H9 (cell line): ENCODE measurements at regions not wholly inside any gene's neighbourhood (a gene's known extent, or its start where the extent isn't known, plus 50 kb on each side); places are given as distances from the start of the nearest gene placed in this dataset.

Experiments
- DNase-seq: peaks from one replicate; pipeline ENCODE4 v3.0.0-alpha.2; 2017
- H2AFZ ChIP-seq: one replicate; pipeline ENCODE4 v1.6.1; 2013; ENCODE audit warnings: mild to moderate bottlenecking, low read length, control low read depth, moderate library complexity
- H2AK5ac ChIP-seq: 2 replicates; pipeline ENCODE4 v1.6.1; 2013; ENCODE audit warnings: low read length, control low read depth, mixed read lengths; ENCODE audit not compliant: insufficient read length
- H2BK120ac ChIP-seq: one replicate; pipeline ENCODE4 v1.6.1; 2013; ENCODE audit warnings: low read depth, mild to moderate bottlenecking, low read length, control low read depth, inconsistent platforms; ENCODE audit not compliant: poor library complexity, severe bottlenecking
- H2BK12ac ChIP-seq: 2 replicates; pipeline ENCODE4 v1.6.1; 2013; ENCODE audit warnings: low read length, control low read depth, mixed read lengths, low read depth; ENCODE audit not compliant: insufficient read length
- H2BK15ac ChIP-seq: 2 replicates; pipeline ENCODE4 v1.6.1; 2013; ENCODE audit warnings: low read depth, low read length, control low read depth
- H2BK20ac ChIP-seq: one replicate; pipeline ENCODE4 v1.6.1; 2013; ENCODE audit warnings: low read depth, mild to moderate bottlenecking, low read length, control low read depth, inconsistent platforms; ENCODE audit not compliant: poor library complexity, severe bottlenecking
- H2BK5ac ChIP-seq: 2 replicates; pipeline ENCODE4 v1.6.1; 2013; ENCODE audit warnings: low read length, control low read depth, mixed read lengths; ENCODE audit not compliant: insufficient read length
- H3K14ac ChIP-seq: 2 replicates; pipeline ENCODE4 v1.6.1; 2013; ENCODE audit warnings: low read length, control low read depth; ENCODE audit not compliant: insufficient read depth
- H3K18ac ChIP-seq: 2 replicates; pipeline ENCODE4 v1.6.1; 2013; ENCODE audit warnings: low read depth, mild to moderate bottlenecking, mixed read lengths, low read length, control low read depth; ENCODE audit not compliant: insufficient read length
- H3K23ac ChIP-seq: 2 replicates; pipeline ENCODE4 v1.6.1; 2013; ENCODE audit warnings: low read length, control low read depth, mixed read lengths, low read depth; ENCODE audit not compliant: insufficient read length
- H3K23me2 ChIP-seq: 2 replicates; pipeline ENCODE4 v1.6.1; 2013; ENCODE audit warnings: low read depth, mild to moderate bottlenecking, mixed read lengths, low read length, control low read depth; ENCODE audit not compliant: insufficient read length, poor library complexity, severe bottlenecking
- H3K27ac ChIP-seq: 2 replicates; pipeline ENCODE4 v1.5.1; 2013; ENCODE audit warnings: low read length, control low read depth, mixed read lengths, low read depth; ENCODE audit not compliant: insufficient read length
- H3K27me3 ChIP-seq: 2 replicates; pipeline ENCODE4 v1.6.1; 2013; ENCODE audit warnings: low read length, control low read depth, inconsistent platforms; ENCODE audit not compliant: insufficient read depth
- H3K4ac ChIP-seq: 2 replicates; pipeline ENCODE4 v1.6.1; 2013; ENCODE audit warnings: low read depth, mild to moderate bottlenecking, control low read depth, inconsistent platforms, low read length, moderate library complexity
- H3K4me1 ChIP-seq: 2 replicates; pipeline ENCODE4 v1.6.1; 2013; ENCODE audit warnings: low read length, control low read depth, inconsistent platforms; ENCODE audit not compliant: insufficient read depth
- H3K4me2 ChIP-seq: 2 replicates; pipeline ENCODE4 v1.6.1; 2013; ENCODE audit warnings: low read length, control low read depth, mixed read lengths; ENCODE audit not compliant: insufficient read length, insufficient read depth
- H3K56ac ChIP-seq: 2 replicates; pipeline ENCODE4 v1.6.1; 2013; ENCODE audit warnings: low read depth, mild to moderate bottlenecking, mixed read lengths, low read length, control low read depth; ENCODE audit not compliant: insufficient read length
- H3K79me1 ChIP-seq: 2 replicates; pipeline ENCODE4 v1.6.1; 2013; ENCODE audit warnings: low read depth, mild to moderate bottlenecking, moderate library complexity, low read length, control low read depth, inconsistent platforms; ENCODE audit not compliant: insufficient read depth, poor library complexity, severe bottlenecking
- H3K79me2 ChIP-seq: 2 replicates; pipeline ENCODE4 v1.6.1; 2013; ENCODE audit warnings: low read length, control low read depth, inconsistent platforms; ENCODE audit not compliant: insufficient read depth
- H3K9ac ChIP-seq: 2 replicates; pipeline ENCODE4 v1.6.1; 2013; ENCODE audit warnings: low read length, control low read depth, mixed read lengths; ENCODE audit not compliant: insufficient read length; ENCODE audit errors: extremely low read depth
- H3K9me3 ChIP-seq: one replicate; pipeline ENCODE4 v1.6.1; 2013; ENCODE audit warnings: low read depth, low read length, inconsistent platforms; ENCODE audit not compliant: control insufficient read depth
- H3T11ph ChIP-seq: one replicate; pipeline ENCODE4 v1.6.1; 2013; ENCODE audit warnings: mild to moderate bottlenecking, low read length, control low read depth, inconsistent platforms
- H4K20me1 ChIP-seq: one replicate; pipeline ENCODE4 v1.6.1; 2013; ENCODE audit not compliant: control insufficient read depth, insufficient read length, insufficient read depth
- H4K5ac ChIP-seq: 2 replicates; pipeline ENCODE4 v1.6.1; 2013; ENCODE audit warnings: low read depth, mild to moderate bottlenecking, mixed read lengths, low read length, control low read depth; ENCODE audit not compliant: insufficient read length
- H4K8ac ChIP-seq: replicated peaks from 2 replicates; pipeline ENCODE4 v1.6.1; 2013; ENCODE audit warnings: low read length, control low read depth, mixed read lengths, low read depth; ENCODE audit not compliant: insufficient read length
- H4K91ac ChIP-seq: 2 replicates; pipeline ENCODE4 v1.6.1; 2013; ENCODE audit warnings: low read depth, mild to moderate bottlenecking, moderate library complexity, mixed read lengths, low read length, control low read depth; ENCODE audit not compliant: insufficient read length
- H3K27ac Mint-ChIP-seq, 3 experiments: 2 replicates in 2 of 3; 3 replicates in 1 of 3; pipeline ENCODE4 v1.8.0; 2020 to 2021; ENCODE audit warnings: mixed read lengths in 3 of 3, mild to moderate bottlenecking in 1 of 3, moderate library complexity in 1 of 3
- H3K27me3 Mint-ChIP-seq: 2 replicates; pipeline ENCODE4 v1.8.0; 2021; ENCODE audit warnings: low read depth, mild to moderate bottlenecking, moderate library complexity, mixed read lengths
- H3K36me3 Mint-ChIP-seq, 3 experiments: 2 replicates in 2 of 3; 3 replicates in 1 of 3; pipeline ENCODE4 v1.8.0; 2020 to 2021; ENCODE audit warnings: low read depth in 3 of 3, mixed read lengths in 3 of 3; ENCODE audit not compliant: insufficient read depth in 1 of 3
- H3K4me1 Mint-ChIP-seq, 2 experiments: 2 replicates each; pipeline ENCODE4 v1.8.0; 2020; ENCODE audit warnings: mixed read lengths in 2 of 2
- H3K4me3 Mint-ChIP-seq, 2 experiments: 2 replicates in 1 of 2; 3 replicates in 1 of 2; pipeline ENCODE4 v1.8.0; 2020 to 2021; ENCODE audit warnings: mild to moderate bottlenecking in 2 of 2, mixed read lengths in 2 of 2, moderate library complexity in 1 of 2
- H3K9me3 Mint-ChIP-seq, 2 experiments: 2 replicates in 1 of 2; 3 replicates in 1 of 2; pipeline ENCODE4 v1.8.0; 2020; ENCODE audit warnings: mild to moderate bottlenecking in 2 of 2, mixed read lengths in 2 of 2, moderate library complexity in 1 of 2
- CTCF ChIP-seq: fragments of 200-600 bp; sonication (generic); conservative IDR thresholded peaks from 3 replicates; pipeline ENCODE4 v1.8.0; 2021; ENCODE audit warnings: antibody characterized with exemption, mild to moderate bottlenecking
- WGBS: extraction: QIAGEN DNeasy Blood & Tissue Kit; methylation state at CpG from one replicate; pipeline ENCODE4 v1.1.7; 2013; ENCODE audit warnings: missing lambda C conversion rate, low lambda C conversion rate, mixed read lengths; ENCODE audit not compliant: insufficient read length; ENCODE audit errors: extremely low coverage; 5-methylcytosine and 5-hydroxymethylcytosine counted together

- H4K8ac ChIP-seq = no peak overlapping the region
- no peaks in the 10 kb centered on the region for H3K79me2 ChIP-seq
- H3K23me2 ChIP-seq = no peaks in the 10 kb centered on the region
- Mint-ChIP-seq H3K4me3 (no peak overlapping the region), H3K27ac (no peak overlapping the region), H3K9me3 (peaks cover 8 to 12% of the 10 kb centered on the region in 2 experiments), H3K4me1 (peaks cover 4 to 5% of the 10 kb centered on the region in 2 experiments), H3K27me3 (peaks cover 7% of the 10 kb centered on the region), H3K36me3 (peaks cover 1 to 9% (median 7%) of the 10 kb centered on the region in 3 experiments; a peak in 5 of 7 replicates)
- no peak overlapping the region for H3K23ac ChIP-seq
- H2BK5ac ChIP-seq = no peak overlapping the region
- no peaks in the 10 kb centered on the region for H4K20me1 ChIP-seq
- no peak overlapping the region for H4K91ac ChIP-seq
- no peak overlapping the region for H2BK15ac ChIP-seq
- no peak overlapping the region for H3K56ac ChIP-seq
- no peak overlapping the region for H3T11ph ChIP-seq
- H3K9ac ChIP-seq = no peak overlapping the region
- H2BK12ac ChIP-seq = no peak overlapping the region
- H3K9me3 ChIP-seq = no peaks in the 10 kb centered on the region
- no peak overlapping the region for H3K4me2 ChIP-seq
- no peak overlapping the region for H3K14ac ChIP-seq
- no peak overlapping the region for H2AK5ac ChIP-seq
- H2BK20ac ChIP-seq = no peak overlapping the region
- no peaks in the 10 kb centered on the region for H3K79me1 ChIP-seq
- no peak overlapping the region for H2BK120ac ChIP-seq
- no peak for TF ChIP-seq CTCF
- H3K18ac ChIP-seq = no peak overlapping the region
- no peak overlapping the region for H2AFZ ChIP-seq
- H3K27me3 ChIP-seq = no peaks in the 10 kb centered on the region
- H3K27ac ChIP-seq = no peak overlapping the region
- WGBS = no CpG with 5 or more reads among the region's 2 CpGs
- H4K5ac ChIP-seq = no peak overlapping the region
- no peaks in the 10 kb centered on the region for H3K4me1 ChIP-seq
- no peak overlapping the region for H3K4ac ChIP-seq
- no peak for DNase-seq
Observed at GRCh38 chr1:13917607-13918006, 217.6 kb downstream of the PRDM2 start.
